ENCODE measurements at regions not wholly inside any gene's neighbourhood (a gene's known extent, or its start where the extent isn't known, plus 50 kb on each side); places are given as distances from the start of the nearest gene placed in this dataset.

- intact Hi-C loops (cut with micrococcal nuclease; ENCODE audit: unreplicated experiment) = no loop called here
- Histone ChIP-seq H3K4me1 (ENCODE audit: insufficient read depth, low read length, poor library complexity, severe bottlenecking) (no peaks in the 10 kb centered on the region), H3K27ac (ENCODE audit: low read depth, low read length, poor library complexity, severe bottlenecking) (no peak overlapping the region), H3K4me2 (ENCODE audit: low read length) (no peak overlapping the region), H3K9me2 (ENCODE audit: insufficient read depth, low read length) (no peaks in the 10 kb centered on the region), H2AFZ (ENCODE audit: low read length) (no peak overlapping the region), H3K9me3 (ENCODE audit: low read length) (no peaks in the 10 kb centered on the region), H3K36me3 (ENCODE audit: insufficient read depth, low read length) (no peaks in the 10 kb centered on the region), H3K79me2 (ENCODE audit: insufficient read depth, low read depth, low read length) (no peaks in the 10 kb centered on the region), H3K4me3 (ENCODE audit: low read depth, low read length, poor library complexity, severe bottlenecking) (no peak overlapping the region), H4K20me1 (ENCODE audit: insufficient read depth, low read length) (no peaks in the 10 kb centered on the region)
- no peak for TF ChIP-seq EZH2phosphoT487 (IDR thresholded peaks at IDR 0.05; ENCODE audit: borderline replicate concordance, low read depth, low read length)
- no peak for TF ChIP-seq CTCF (conservative IDR thresholded peaks at IDR 0.05; ENCODE audit: low read length)
- no TSS peak for BruUV-seq (replicated peaks)
- POLR2A ChIA-PET = interaction anchor here (0.6 to 1.3 kb wide), 2 partner anchors 34 to 425 kb away, joined by 3 to 4 read pairs; no protein-coding TSS in a partner anchor
- CTCF ChIA-PET (ENCODE audit: unreplicated experiment) = no interaction called here
- DNase-seq (ENCODE audit: low spot score) = no peak
Observed at GRCh38 chr4:11134705-11135104, 294.0 kb downstream of the HS3ST1 start.

GRCh38 chr4:11133868-11134267, 294.8 kb downstream of the HS3ST1 start:
- Histone ChIP-seq H3K4me2 (ENCODE audit: low read length) (no peak overlapping the region), H3K36me3 (ENCODE audit: insufficient read depth, low read length) (no peaks in the 10 kb centered on the region), H3K4me3 (ENCODE audit: low read depth, low read length, poor library complexity, severe bottlenecking) (no peak overlapping the region), H3K27ac (ENCODE audit: low read depth, low read length, poor library complexity, severe bottlenecking) (no peak overlapping the region), H3K9me2 (ENCODE audit: insufficient read depth, low read length) (no peaks in the 10 kb centered on the region), H3K4me1 (ENCODE audit: insufficient read depth, low read length, poor library complexity, severe bottlenecking) (no peaks in the 10 kb centered on the region), H2AFZ (ENCODE audit: low read length) (no peak overlapping the region), H3K79me2 (ENCODE audit: insufficient read depth, low read depth, low read length) (no peaks in the 10 kb centered on the region), H4K20me1 (ENCODE audit: insufficient read depth, low read length) (no peaks in the 10 kb centered on the region), H3K9me3 (ENCODE audit: low read length) (no peaks in the 10 kb centered on the region)
- ChIA-PET CTCF (ENCODE audit: unreplicated experiment) (no interaction called here), POLR2A (interaction anchor here (1.3 kb wide), 1 partner anchor 424 kb away, joined by 3 read pairs; no protein-coding TSS in a partner anchor)
- intact Hi-C loops (cut with micrococcal nuclease; ENCODE audit: unreplicated experiment) = no loop called here
- BruUV-seq (replicated peaks) = no TSS peak
- no peak for DNase-seq (ENCODE audit: low spot score)
- TF ChIP-seq EZH2phosphoT487 (IDR thresholded peaks at IDR 0.05; ENCODE audit: borderline replicate concordance, low read depth, low read length) (no peak), CTCF (conservative IDR thresholded peaks at IDR 0.05; ENCODE audit: low read length) (no peak)

- POLR2A ChIA-PET = interaction anchor here (0.6 kb wide), 1 partner anchor 48 kb away, joined by 3 read pairs; no protein-coding TSS in a partner anchor
- H3K79me2 ChIP-seq (ENCODE audit: insufficient read depth, low read depth, low read length) = no peaks in the 10 kb centered on the region
- intact Hi-C loops (cut with micrococcal nuclease; ENCODE audit: unreplicated experiment) = no loop called here
- BruUV-seq (replicated peaks) = no TSS peak
- CTCF ChIA-PET (ENCODE audit: unreplicated experiment) = no interaction called here
- no peak overlapping the region for H3K27ac ChIP-seq (ENCODE audit: low read depth, low read length, poor library complexity, severe bottlenecking)
- no peak for DNase-seq (ENCODE audit: low spot score)
- H3K4me2 ChIP-seq (ENCODE audit: low read length) = no peak overlapping the region
- H3K9me3 ChIP-seq (ENCODE audit: low read length) = no peaks in the 10 kb centered on the region
- H3K4me3 ChIP-seq (ENCODE audit: low read depth, low read length, poor library complexity, severe bottlenecking) = no peak overlapping the region
- H2AFZ ChIP-seq (ENCODE audit: low read length) = no peak overlapping the region
- no peaks in the 10 kb centered on the region for H3K36me3 ChIP-seq (ENCODE audit: insufficient read depth, low read length)
- no peaks in the 10 kb centered on the region for H3K9me2 ChIP-seq (ENCODE audit: insufficient read depth, low read length)
- TF ChIP-seq CTCF (conservative IDR thresholded peaks at IDR 0.05; ENCODE audit: low read length) (no peak), EZH2phosphoT487 (IDR thresholded peaks at IDR 0.05; ENCODE audit: borderline replicate concordance, low read depth, low read length) (no peak)
- no peaks in the 10 kb centered on the region for H4K20me1 ChIP-seq (ENCODE audit: insufficient read depth, low read length)
- no peaks in the 10 kb centered on the region for H3K4me1 ChIP-seq (ENCODE audit: insufficient read depth, low read length, poor library complexity, severe bottlenecking)
Observed at GRCh38 chr4:11132478-11132877, 296.2 kb downstream of the HS3ST1 start.
